Uterus (tissue), 2 donors: ENCODE measurements at regions not wholly inside any gene's neighbourhood (a gene's known extent, or its start where the extent isn't known, plus 50 kb on each side); places are given as distances from the start of the nearest gene placed in this dataset.

ENCODE experiments used
- CTCF ChIP-seq, 4 experiments: fragments of 200-600 bp in 2 of 4; fragments of 450-650 bp in 2 of 4; sonication (generic) in 2 of 4; IDR thresholded peaks; one replicate each; pipeline ENCODE4 v1.5.1; 2016 to 2019; ENCODE audit warnings: antibody characterized with exemption in 4 of 4, mild to moderate bottlenecking in 2 of 4, moderate library complexity in 1 of 4
- POLR2A ChIP-seq, 2 donors: fragments of 450-650 bp; IDR thresholded peaks; one replicate each; pipeline ENCODE4 v1.6.1; 2016; ENCODE audit warnings: antibody characterized with exemption in 2 of 2, mild to moderate bottlenecking in 1 of 2, moderate library complexity in 1 of 2

DNA sequence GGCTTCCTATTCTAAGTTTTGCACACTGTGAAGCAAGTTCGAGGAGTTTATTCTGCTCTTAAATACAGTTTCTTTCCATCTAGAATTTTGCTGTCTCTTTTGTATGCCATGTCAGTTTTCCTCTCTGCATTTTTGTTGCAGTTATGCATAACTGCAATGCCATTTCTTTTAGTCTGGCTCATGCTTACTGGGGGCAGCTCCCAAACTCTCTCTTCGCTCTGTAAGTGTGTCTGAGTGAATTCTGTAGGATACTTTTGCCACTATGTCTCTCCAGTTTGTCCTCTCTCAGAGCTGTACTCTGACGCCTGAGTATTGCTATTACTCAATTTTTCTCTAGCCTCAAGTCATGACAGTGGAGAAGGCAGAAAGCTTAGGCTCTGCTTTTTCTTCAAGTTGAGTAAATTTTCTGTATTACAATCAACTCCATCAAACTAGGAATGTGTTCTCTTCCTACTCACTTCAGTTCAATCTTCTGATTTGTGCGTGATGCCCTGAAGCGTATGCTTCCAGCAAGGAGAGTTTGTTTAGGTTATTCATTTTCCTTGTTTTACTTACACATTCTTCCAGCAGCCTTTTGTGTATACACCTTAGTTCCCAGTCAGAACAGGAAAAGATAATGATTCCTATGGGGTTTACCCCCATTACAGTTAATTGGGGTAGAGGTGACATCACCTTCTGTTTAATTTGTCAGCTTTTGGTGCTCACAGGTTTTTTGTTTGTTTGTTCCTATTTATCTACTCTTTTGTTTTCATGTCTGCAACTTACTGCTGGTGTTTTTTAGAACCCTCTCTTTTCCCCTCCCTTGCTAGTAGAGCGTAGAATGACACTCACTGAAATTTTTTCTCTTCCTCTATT is 430.9 kb downstream of the BCKDHB start:
- TF ChIP-seq CTCF (IDR thresholded peaks at IDR 0.05), result no peak
- no peak for TF ChIP-seq POLR2A (IDR thresholded peaks at IDR 0.05)
